Hepatocyte (in vitro differentiated cells): ENCODE measurements at regions not wholly inside any gene's neighbourhood (a gene's known extent, or its start where the extent isn't known, plus 50 kb on each side); places are given as distances from the start of the nearest gene placed in this dataset.
A peak's percentile ranks its signal among the peaks of the same experiment; 100 is the strongest.

Experiments
- DNase-seq: peaks from one replicate; pipeline ENCODE4 v3.0.0-alpha.2; 2016; ENCODE audit warnings: low spot score
- H2AFZ ChIP-seq: fragments of 200-600 bp; sonication (generic); 2 replicates; pipeline ENCODE4 v1.6.0; 2016; ENCODE audit warnings: antibody characterized with exemption, mild to moderate bottlenecking
- H3K27ac ChIP-seq: fragments of 200-600 bp; sonication (generic); 2 replicates; pipeline ENCODE4 v1.5.1; 2016; ENCODE audit warnings: mild to moderate bottlenecking
- H3K27me3 ChIP-seq: fragments of 200-600 bp; sonication (generic); 2 replicates; pipeline ENCODE4 v1.6.1; 2016
- H3K36me3 ChIP-seq: fragments of 200-600 bp; sonication (generic); replicated peaks from 2 replicates; pipeline ENCODE4 v1.5.1; 2016; ENCODE audit warnings: low read depth; ENCODE audit not compliant: insufficient read depth
- H3K4me1 ChIP-seq: fragments of 200-600 bp; sonication (generic); 2 replicates; pipeline ENCODE4 v1.5.1; 2016; ENCODE audit warnings: mild to moderate bottlenecking, moderate library complexity; ENCODE audit not compliant: insufficient read depth
- H3K4me2 ChIP-seq: fragments of 200-600 bp; sonication (generic); 2 replicates; pipeline ENCODE4 v1.6.0; 2016
- H3K4me3 ChIP-seq: fragments of 200-600 bp; sonication (generic); 2 replicates; pipeline ENCODE4 v1.5.1; 2016; ENCODE audit warnings: mild to moderate bottlenecking
- H3K79me2 ChIP-seq: fragments of 200-600 bp; sonication (generic); 2 replicates; pipeline ENCODE4 v1.6.0; 2017; ENCODE audit warnings: mild to moderate bottlenecking
- H3K9me2 ChIP-seq: fragments of 200-600 bp; sonication (generic); replicated peaks from 2 replicates; pipeline ENCODE4 v1.6.0; 2017; ENCODE audit warnings: mild to moderate bottlenecking; ENCODE audit not compliant: insufficient read depth
- H3K9me3 ChIP-seq: fragments of 200-600 bp; sonication (generic); 2 replicates; pipeline ENCODE4 v1.5.1; 2016; ENCODE audit warnings: low read depth, mild to moderate bottlenecking
- H4K20me1 ChIP-seq: fragments of 200-600 bp; sonication (generic); 2 replicates; pipeline ENCODE4 v1.6.0; 2016; ENCODE audit warnings: mild to moderate bottlenecking; ENCODE audit not compliant: insufficient read depth, poor library complexity, severe bottlenecking
- CTCF ChIP-seq: fragments of 200-600 bp; sonication (generic); IDR thresholded peaks from 2 replicates; pipeline ENCODE4 v1.5.1; 2016; ENCODE audit warnings: antibody characterized with exemption, mild to moderate bottlenecking; ENCODE audit not compliant: poor library complexity
- EZH2 ChIP-seq: fragments of 200-600 bp; sonication (generic); IDR thresholded peaks from 2 replicates; pipeline ENCODE4 v1.6.1; 2016; ENCODE audit warnings: antibody characterized with exemption, mild to moderate bottlenecking, borderline replicate concordance
- EZH2phosphoT487 ChIP-seq: fragments of 200-600 bp; sonication (generic); IDR thresholded peaks from one replicate; pipeline ENCODE4 v1.6.1; 2018; ENCODE audit warnings: antibody characterized with exemption, mild to moderate bottlenecking, low read depth, moderate library complexity; ENCODE audit not compliant: unreplicated experiment, severe bottlenecking
- WGBS: methylation state at CpG from one replicate; pipeline ENCODE4 v1.1.6; 2016; ENCODE audit warnings: low lambda C conversion rate; ENCODE audit errors: missing lambda C conversion rate; 5-methylcytosine and 5-hydroxymethylcytosine counted together

- peak overlapping the region; percentile 10 for H3K4me2 ChIP-seq
- no peaks in the 10 kb centered on the region for H4K20me1 ChIP-seq
- H3K9me2 ChIP-seq: no peaks in the 10 kb centered on the region
- H3K36me3 ChIP-seq: no peaks in the 10 kb centered on the region
- no peaks in the 10 kb centered on the region for H3K79me2 ChIP-seq
- no peaks in the 10 kb centered on the region for H3K27me3 ChIP-seq
- H3K9me3 ChIP-seq: no peaks in the 10 kb centered on the region
- H3K27ac ChIP-seq: peak overlapping the region; percentile 37
- 38% methylated on average over 4 of the region's 4 CpGs for WGBS
- H2AFZ ChIP-seq: no peak overlapping the region
- no peak overlapping the region for H3K4me3 ChIP-seq
- TF ChIP-seq CTCF: no peak
- TF ChIP-seq EZH2phosphoT487: no peak
- no peak for TF ChIP-seq EZH2
- peak; percentile 12 for DNase-seq
- peaks cover 4% of the 10 kb centered on the region for H3K4me1 ChIP-seq
Measured at GRCh38 chr3:3560591-3561311, 238.5 kb upstream of the LRRN1 start.

- peaks cover 4% of the 10 kb centered on the region for H3K4me1 ChIP-seq
- 92% methylated on average over 2 of the region's 2 CpGs for WGBS
- H3K36me3 ChIP-seq: no peaks in the 10 kb centered on the region
- TF ChIP-seq EZH2 (no peak), CTCF (no peak), EZH2phosphoT487 (no peak)
- no peaks in the 10 kb centered on the region for H4K20me1 ChIP-seq
- no peak overlapping the region for H2AFZ ChIP-seq
- no peak for DNase-seq
- H3K27me3 ChIP-seq: no peaks in the 10 kb centered on the region
- peak overlapping the region; percentile 36 for H3K27ac ChIP-seq
- no peaks in the 10 kb centered on the region for H3K9me2 ChIP-seq
- no peaks in the 10 kb centered on the region for H3K9me3 ChIP-seq
- H3K4me2 ChIP-seq: no peak overlapping the region
- H3K4me3 ChIP-seq: no peak overlapping the region
- H3K79me2 ChIP-seq: no peaks in the 10 kb centered on the region
Measured at GRCh38 chr3:3559786-3560185, 239.4 kb upstream of the LRRN1 start.

GRCh38 chr3:3556078-3556477 lies 243.2 kb upstream of the LRRN1 start:
- no peaks in the 10 kb centered on the region for H3K9me3 ChIP-seq
- 84% methylated on average over 3 of the region's 3 CpGs for WGBS
- no peak for TF ChIP-seq EZH2
- TF ChIP-seq EZH2phosphoT487: no peak
- TF ChIP-seq CTCF: no peak
- H4K20me1 ChIP-seq: no peaks in the 10 kb centered on the region
- H3K27me3 ChIP-seq: no peaks in the 10 kb centered on the region
- H3K27ac ChIP-seq: no peak overlapping the region
- H2AFZ ChIP-seq: no peak overlapping the region
- no peak overlapping the region for H3K4me3 ChIP-seq
- no peak overlapping the region for H3K4me2 ChIP-seq
- no peaks in the 10 kb centered on the region for H3K9me2 ChIP-seq
- H3K36me3 ChIP-seq: no peaks in the 10 kb centered on the region
- no peaks in the 10 kb centered on the region for H3K79me2 ChIP-seq
- no peak for DNase-seq
- peaks cover 4% of the 10 kb centered on the region for H3K4me1 ChIP-seq

GRCh38 chr3:3553236-3553635 lies 246.0 kb upstream of the LRRN1 start:
- H3K79me2 ChIP-seq: no peaks in the 10 kb centered on the region
- no peaks in the 10 kb centered on the region for H3K4me1 ChIP-seq
- no peaks in the 10 kb centered on the region for H3K27me3 ChIP-seq
- H3K36me3 ChIP-seq: no peaks in the 10 kb centered on the region
- no peak overlapping the region for H3K4me2 ChIP-seq
- no peak for DNase-seq
- H3K9me2 ChIP-seq: no peaks in the 10 kb centered on the region
- no peaks in the 10 kb centered on the region for H4K20me1 ChIP-seq
- no peak overlapping the region for H3K27ac ChIP-seq
- no peak overlapping the region for H2AFZ ChIP-seq
- no peak overlapping the region for H3K4me3 ChIP-seq
- TF ChIP-seq CTCF (no peak), EZH2 (no peak), EZH2phosphoT487 (no peak)
- 92% methylated on average over 6 of the region's 6 CpGs for WGBS
- no peaks in the 10 kb centered on the region for H3K9me3 ChIP-seq
